ENCODE measurements at regions not wholly inside any gene's neighbourhood (a gene's known extent, or its start where the extent isn't known, plus 50 kb on each side); places are given as distances from the start of the nearest gene placed in this dataset.

DNA sequence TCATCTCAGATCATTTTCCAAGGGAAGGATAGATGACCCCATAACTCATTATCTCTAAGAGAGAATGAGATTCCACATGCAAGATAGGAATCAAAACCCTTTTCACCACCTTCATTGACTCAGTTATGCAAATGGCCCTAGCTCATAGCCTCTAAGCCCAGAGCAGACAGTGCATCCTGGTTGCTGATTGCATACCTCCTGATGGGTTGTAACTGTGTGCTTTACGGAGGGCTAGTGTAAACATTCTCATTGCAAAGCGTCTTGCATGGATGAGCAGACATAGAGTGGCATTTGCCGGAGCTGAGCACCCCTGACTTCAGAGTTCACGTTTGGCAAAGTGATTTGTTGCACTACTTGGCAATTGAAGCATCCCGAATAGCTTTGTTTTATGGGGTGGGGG, 151.0 kb downstream of the VCX3A start:
- TF ChIP-seq, protein P1, sequence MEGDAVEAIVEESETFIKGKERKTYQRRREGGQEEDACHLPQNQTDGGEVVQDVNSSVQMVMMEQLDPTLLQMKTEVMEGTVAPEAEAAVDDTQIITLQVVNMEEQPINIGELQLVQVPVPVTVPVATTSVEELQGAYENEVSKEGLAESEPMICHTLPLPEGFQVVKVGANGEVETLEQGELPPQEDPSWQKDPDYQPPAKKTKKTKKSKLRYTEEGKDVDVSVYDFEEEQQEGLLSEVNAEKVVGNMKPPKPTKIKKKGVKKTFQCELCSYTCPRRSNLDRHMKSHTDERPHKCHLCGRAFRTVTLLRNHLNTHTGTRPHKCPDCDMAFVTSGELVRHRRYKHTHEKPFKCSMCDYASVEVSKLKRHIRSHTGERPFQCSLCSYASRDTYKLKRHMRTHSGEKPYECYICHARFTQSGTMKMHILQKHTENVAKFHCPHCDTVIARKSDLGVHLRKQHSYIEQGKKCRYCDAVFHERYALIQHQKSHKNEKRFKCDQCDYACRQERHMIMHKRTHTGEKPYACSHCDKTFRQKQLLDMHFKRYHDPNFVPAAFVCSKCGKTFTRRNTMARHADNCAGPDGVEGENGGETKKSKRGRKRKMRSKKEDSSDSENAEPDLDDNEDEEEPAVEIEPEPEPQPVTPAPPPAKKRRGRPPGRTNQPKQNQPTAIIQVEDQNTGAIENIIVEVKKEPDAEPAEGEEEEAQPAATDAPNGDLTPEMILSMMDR (IDR thresholded peaks at IDR 0.05), result no peak
- TF ChIP-seq TCF7 (CRISPR knock-in tag; IDR thresholded peaks at IDR 0.05; ENCODE audit: low read depth) (no peak), SP1 (CRISPR knock-in tag; conservative IDR thresholded peaks at IDR 0.05) (no peak), ATF1 (CRISPR knock-in tag; IDR thresholded peaks at IDR 0.05) (no peak), NFE2L1 (CRISPR knock-in tag; IDR thresholded peaks at IDR 0.05) (no peak), JUN (CRISPR knock-in tag; IDR thresholded peaks at IDR 0.05) (no peak), CBFB (CRISPR knock-in tag; IDR thresholded peaks at IDR 0.05; ENCODE audit: low read depth) (no peak), MXD4 (CRISPR knock-in tag; IDR thresholded peaks at IDR 0.05; ENCODE audit: borderline replicate concordance) (no peak), NFYB (CRISPR knock-in tag; conservative IDR thresholded peaks at IDR 0.05; ENCODE audit: low read depth) (no peak)
- TF ChIP-seq, protein P2, sequence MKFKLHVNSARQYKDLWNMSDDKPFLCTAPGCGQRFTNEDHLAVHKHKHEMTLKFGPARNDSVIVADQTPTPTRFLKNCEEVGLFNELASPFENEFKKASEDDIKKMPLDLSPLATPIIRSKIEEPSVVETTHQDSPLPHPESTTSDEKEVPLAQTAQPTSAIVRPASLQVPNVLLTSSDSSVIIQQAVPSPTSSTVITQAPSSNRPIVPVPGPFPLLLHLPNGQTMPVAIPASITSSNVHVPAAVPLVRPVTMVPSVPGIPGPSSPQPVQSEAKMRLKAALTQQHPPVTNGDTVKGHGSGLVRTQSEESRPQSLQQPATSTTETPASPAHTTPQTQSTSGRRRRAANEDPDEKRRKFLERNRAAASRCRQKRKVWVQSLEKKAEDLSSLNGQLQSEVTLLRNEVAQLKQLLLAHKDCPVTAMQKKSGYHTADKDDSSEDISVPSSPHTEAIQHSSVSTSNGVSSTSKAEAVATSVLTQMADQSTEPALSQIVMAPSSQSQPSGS (CRISPR knock-in tag; IDR thresholded peaks at IDR 0.05; ENCODE audit: borderline replicate concordance, low read depth), result no peak
- TF ChIP-seq, protein P3, sequence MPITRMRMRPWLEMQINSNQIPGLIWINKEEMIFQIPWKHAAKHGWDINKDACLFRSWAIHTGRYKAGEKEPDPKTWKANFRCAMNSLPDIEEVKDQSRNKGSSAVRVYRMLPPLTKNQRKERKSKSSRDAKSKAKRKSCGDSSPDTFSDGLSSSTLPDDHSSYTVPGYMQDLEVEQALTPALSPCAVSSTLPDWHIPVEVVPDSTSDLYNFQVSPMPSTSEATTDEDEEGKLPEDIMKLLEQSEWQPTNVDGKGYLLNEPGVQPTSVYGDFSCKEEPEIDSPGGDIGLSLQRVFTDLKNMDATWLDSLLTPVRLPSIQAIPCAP (CRISPR knock-in tag; IDR thresholded peaks at IDR 0.05), result no peak
